Endothelial cell of umbilical vein (primary cell): ENCODE measurements at regions not wholly inside any gene's neighbourhood (a gene's known extent, or its start where the extent isn't known, plus 50 kb on each side); places are given as distances from the start of the nearest gene placed in this dataset.

Experiments used
- BruUV-seq: library from RNA; stranded (reverse); fragments of 400-500 nt; replicated peaks from 2 replicates; lab custom pipeline; 2021; lab: Mats Ljungman, UMichigan
- CTCF ChIA-PET: fragments of 300-600, 350-600 bp; sonication (Branson Sonifier 250); formaldehyde crosslinking; loops from one replicate; lab custom pipeline; 2021; ENCODE audit warnings: antibody characterized with exemption, inconsistent platforms; lab: Charles Lee
- POLR2A ChIA-PET: fragments of 300-600, 350-600 bp; sonication (Branson Sonifier 250); formaldehyde crosslinking; loops from one replicate; lab custom pipeline; 2021; ENCODE audit warnings: antibody characterized with exemption, inconsistent platforms; lab: Charles Lee
- DNase-seq: peaks from one replicate; pipeline ENCODE4 v3.0.0-alpha.2; 2011; ENCODE audit warnings: low read depth, low spot score
- FAIRE-seq: peaks from 2 replicates; lab custom pipeline; 2011; peaks lifted over from hg19 to GRCh38; lab: Jason Lieb, UNC
- H2AFZ ChIP-seq: 2 replicates; pipeline ENCODE4 v1.6.0; 2012; ENCODE audit warnings: low read depth, low read length, control low read depth, inconsistent platforms
- H3K27ac ChIP-seq: 2 replicates; pipeline ENCODE4 v1.5.1; 2011; ENCODE audit warnings: low read depth, mild to moderate bottlenecking, control low read depth, low read length, moderate library complexity; ENCODE audit not compliant: insufficient read depth
- H3K27me3 ChIP-seq, 2 experiments: 2 replicates each; pipeline versions ENCODE4 v1.6.0 to v1.6.1; 2011; ENCODE audit warnings: low read length in 2 of 2, mixed read lengths in 1 of 2; ENCODE audit not compliant: control insufficient read depth in 2 of 2, insufficient read depth in 2 of 2
- H3K36me3 ChIP-seq, 2 experiments: 2 replicates in 1 of 2; 3 replicates in 1 of 2; pipeline ENCODE4 v1.5.1; 2011; ENCODE audit warnings: low read length in 2 of 2, mild to moderate bottlenecking in 1 of 2, moderate library complexity in 1 of 2; ENCODE audit not compliant: control insufficient read depth in 2 of 2, insufficient read depth in 2 of 2; ENCODE audit errors: extremely low read depth in 1 of 2
- H3K4me1 ChIP-seq: 3 replicates; pipeline ENCODE4 v1.5.1; 2011; ENCODE audit warnings: mild to moderate bottlenecking, low read length; ENCODE audit not compliant: control insufficient read depth, insufficient read depth; ENCODE audit errors: extremely low read depth
- H3K4me2 ChIP-seq: 2 replicates; pipeline ENCODE4 v1.6.1; 2011; ENCODE audit warnings: low read length, control low read depth, mixed read lengths; ENCODE audit not compliant: insufficient read depth
- H3K4me3 ChIP-seq, 3 experiments: fragments of 200-600 bp in 1 of 3; sonication (generic), shearing (Covaris generic) in 1 of 3; replicated peaks in 1 of 3; 2 replicates each; pipeline ENCODE4 v1.5.1; 2011 to 2016; ENCODE audit warnings: control low read depth in 3 of 3, low read length in 3 of 3, mild to moderate bottlenecking in 2 of 3, inconsistent platforms in 1 of 3, low read depth in 1 of 3, moderate library complexity in 1 of 3; ENCODE audit not compliant: insufficient read depth in 1 of 3
- H3K79me2 ChIP-seq: 2 replicates; pipeline ENCODE4 v1.6.0; 2012; ENCODE audit warnings: low read length, inconsistent platforms; ENCODE audit not compliant: control insufficient read depth, insufficient read depth
- H3K9ac ChIP-seq: replicated peaks from 2 replicates; pipeline ENCODE3; 2011; ENCODE audit warnings: low read length, control low read depth; ENCODE audit not compliant: insufficient read depth; ENCODE audit errors: extremely low read depth
- H3K9me1 ChIP-seq: replicated peaks from 3 replicates; pipeline ENCODE4 v1.6.0; 2011; ENCODE audit warnings: mild to moderate bottlenecking, low read length; ENCODE audit not compliant: control insufficient read depth, insufficient read depth; ENCODE audit errors: extremely low read depth
- H3K9me3 ChIP-seq: replicated peaks from 2 replicates; pipeline ENCODE4 v1.5.1; 2012; ENCODE audit warnings: low read length, inconsistent platforms; ENCODE audit not compliant: control insufficient read depth, insufficient read depth
- H4K20me1 ChIP-seq: replicated peaks from 2 replicates; pipeline ENCODE3; 2011; ENCODE audit warnings: mild to moderate bottlenecking, low read length; ENCODE audit not compliant: control insufficient read depth, insufficient read depth; ENCODE audit errors: extremely low read depth
- EZH2 ChIP-seq: IDR thresholded peaks from 2 replicates; pipeline ENCODE4 v1.6.1; 2012; ENCODE audit warnings: borderline replicate concordance, low read depth, mild to moderate bottlenecking, moderate library complexity, low read length, inconsistent platforms; ENCODE audit not compliant: severe bottlenecking
- FOS ChIP-seq: IDR thresholded peaks from 2 replicates; pipeline ENCODE4 v1.6.1; 2011; ENCODE audit warnings: mild to moderate bottlenecking, low read length, moderate library complexity, borderline replicate concordance; ENCODE audit not compliant: insufficient read depth
- GATA2 ChIP-seq: IDR thresholded peaks from 2 replicates; pipeline ENCODE4 v1.7.0; 2011; ENCODE audit warnings: low read depth, mild to moderate bottlenecking, moderate library complexity, mixed read lengths, low read length; ENCODE audit not compliant: insufficient read length, insufficient read depth
- JUN ChIP-seq: IDR thresholded peaks from 2 replicates; pipeline ENCODE4 v1.6.1; 2011; ENCODE audit warnings: borderline replicate concordance, low read depth; ENCODE audit not compliant: insufficient read length, insufficient read depth
- MYC ChIP-seq: IDR thresholded peaks from one replicate; pipeline ENCODE4 v1.6.1; 2011; ENCODE audit warnings: mild to moderate bottlenecking, low read depth, low read length
- POLR2A ChIP-seq: IDR thresholded peaks from 2 replicates; pipeline ENCODE4 v1.6.1; 2012; ENCODE audit warnings: low read depth, mild to moderate bottlenecking, control low read depth, low read length
- POLR2AphosphoS5 ChIP-seq: IDR thresholded peaks from 2 replicates; pipeline ENCODE4 v1.6.1; 2012; ENCODE audit warnings: low read depth, mild to moderate bottlenecking, control low read depth, low read length, moderate library complexity; ENCODE audit not compliant: insufficient read depth
- dilution Hi-C: fragments of 300-500 bp; cut with MboI; formaldehyde crosslinking; loops from one replicate; pipeline ENCODE4 v1.15.0; 2019; ENCODE audit warnings: low sequenced_read_pairs; ENCODE audit not compliant: extremely low pct_ligation_motif_present
- intact Hi-C: fragments of 100-400 bp; cut with micrococcal nuclease; formaldehyde crosslinking; loops from one replicate; pipeline ENCODE4 v1.10.0; 2022
- TF ChIP-seq, protein P1 (sequence below), 2 donors: IDR thresholded peaks; 1 replicate in 1 of 2; 2 replicates in 1 of 2; pipeline ENCODE4 v1.5.1; 2011; ENCODE audit warnings: low read length in 2 of 2, mild to moderate bottlenecking in 2 of 2, moderate library complexity in 2 of 2, control low read depth in 1 of 2, inconsistent platforms in 1 of 2, low read depth in 1 of 2; ENCODE audit not compliant: insufficient read depth in 1 of 2; ENCODE audit errors: extremely low read depth in 1 of 2
- TF ChIP-seq, protein P2 (sequence below): IDR thresholded peaks from 2 replicates; pipeline ENCODE4 v1.6.1; 2011; ENCODE audit not compliant: insufficient read depth, insufficient read length

DNA sequence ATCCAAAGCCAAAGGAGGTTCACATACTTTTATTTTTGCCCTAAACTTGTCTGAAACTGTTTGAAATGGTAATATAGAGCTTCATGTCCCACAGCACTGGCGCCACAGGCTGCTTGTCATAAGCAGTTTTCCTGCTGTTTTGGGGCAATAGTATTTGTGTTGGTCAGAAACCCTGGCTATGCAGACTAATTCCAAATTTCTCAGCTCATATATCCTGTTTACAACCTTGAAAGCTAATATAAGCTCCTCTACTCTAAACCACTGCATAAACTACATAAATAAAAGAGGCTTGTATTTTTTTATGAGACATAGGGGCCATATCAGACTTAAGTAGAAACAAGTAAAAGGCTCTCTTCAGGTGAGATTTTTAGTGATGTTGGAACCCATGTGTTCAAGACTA lies 736.8 kb upstream of the ID2 start:
- no peak for TF ChIP-seq POLR2AphosphoS5
- Histone ChIP-seq H3K4me3 (no peak overlapping the region), H3K9ac (no peak overlapping the region), H3K27ac (no peak overlapping the region), H3K9me1 (no peaks in the 10 kb centered on the region), H3K79me2 (no peaks in the 10 kb centered on the region), H3K4me2 (no peak overlapping the region), H3K9me3 (peaks cover 1% of the 10 kb centered on the region), H4K20me1 (no peaks in the 10 kb centered on the region), H2AFZ (no peak overlapping the region), H3K4me1 (no peaks in the 10 kb centered on the region), H3K36me3 (no peaks in the 10 kb centered on the region), H3K27me3 (no peaks in the 10 kb centered on the region)
- dilution Hi-C loops = no loop called here
- DNase-seq (no peak), FAIRE-seq (no peak)
- BruUV-seq = no TSS peak
- CTCF ChIA-PET = no interaction called here
- intact Hi-C loops = no loop called here
- POLR2A ChIA-PET = no interaction called here

DNA sequence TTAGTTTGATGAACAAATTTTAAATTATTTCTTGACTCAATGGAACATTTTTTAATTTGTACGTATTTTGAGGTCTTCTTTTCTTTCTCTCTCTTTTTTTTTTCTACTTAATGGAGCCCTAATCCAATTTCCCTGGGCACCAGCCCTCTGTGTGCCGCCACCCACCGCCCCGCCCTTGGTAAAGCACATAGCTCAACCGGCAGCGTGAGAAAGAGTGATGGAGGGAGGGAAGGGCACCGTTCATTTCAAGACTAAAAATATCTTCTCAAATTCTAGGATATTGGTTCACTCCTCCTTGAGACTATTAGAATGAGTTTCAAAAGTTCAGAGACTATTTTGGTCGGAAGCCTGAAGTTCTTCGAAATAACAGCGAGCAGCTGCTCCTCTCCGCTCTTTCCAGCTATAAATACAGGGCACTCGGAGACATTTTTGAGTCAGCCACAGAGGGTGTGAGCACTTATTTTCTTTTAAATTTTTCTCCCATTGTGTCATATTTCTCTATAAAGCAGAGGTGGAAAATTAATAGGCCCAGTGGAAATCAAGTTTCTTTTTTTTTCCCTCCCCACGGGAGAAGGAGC lies 731.7 kb upstream of the ID2 start:
- H3K27me3 ChIP-seq = no peaks in the 10 kb centered on the region
- H3K9me1 ChIP-seq = no peaks in the 10 kb centered on the region
- peaks cover 3% of the 10 kb centered on the region for H3K9me3 ChIP-seq
- intact Hi-C loops = no loop called here
- no peak overlapping the region for H3K27ac ChIP-seq
- H3K36me3 ChIP-seq = no peaks in the 10 kb centered on the region
- H3K9ac ChIP-seq = no peak overlapping the region
- TF ChIP-seq FOS (no peak), MYC (no peak), POLR2AphosphoS5 (no peak), GATA2 (no peak), EZH2 (no peak), JUN (no peak), POLR2A (no peak)
- TF ChIP-seq, protein P1, sequence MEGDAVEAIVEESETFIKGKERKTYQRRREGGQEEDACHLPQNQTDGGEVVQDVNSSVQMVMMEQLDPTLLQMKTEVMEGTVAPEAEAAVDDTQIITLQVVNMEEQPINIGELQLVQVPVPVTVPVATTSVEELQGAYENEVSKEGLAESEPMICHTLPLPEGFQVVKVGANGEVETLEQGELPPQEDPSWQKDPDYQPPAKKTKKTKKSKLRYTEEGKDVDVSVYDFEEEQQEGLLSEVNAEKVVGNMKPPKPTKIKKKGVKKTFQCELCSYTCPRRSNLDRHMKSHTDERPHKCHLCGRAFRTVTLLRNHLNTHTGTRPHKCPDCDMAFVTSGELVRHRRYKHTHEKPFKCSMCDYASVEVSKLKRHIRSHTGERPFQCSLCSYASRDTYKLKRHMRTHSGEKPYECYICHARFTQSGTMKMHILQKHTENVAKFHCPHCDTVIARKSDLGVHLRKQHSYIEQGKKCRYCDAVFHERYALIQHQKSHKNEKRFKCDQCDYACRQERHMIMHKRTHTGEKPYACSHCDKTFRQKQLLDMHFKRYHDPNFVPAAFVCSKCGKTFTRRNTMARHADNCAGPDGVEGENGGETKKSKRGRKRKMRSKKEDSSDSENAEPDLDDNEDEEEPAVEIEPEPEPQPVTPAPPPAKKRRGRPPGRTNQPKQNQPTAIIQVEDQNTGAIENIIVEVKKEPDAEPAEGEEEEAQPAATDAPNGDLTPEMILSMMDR (IDR thresholded peaks at IDR 0.05; ENCODE audit: extremely low read depth in 1 of 2, insufficient read depth in 1 of 2, low read depth in 1 of 2, low read length in 2 of 2) = no peak
- TF ChIP-seq, protein P2, sequence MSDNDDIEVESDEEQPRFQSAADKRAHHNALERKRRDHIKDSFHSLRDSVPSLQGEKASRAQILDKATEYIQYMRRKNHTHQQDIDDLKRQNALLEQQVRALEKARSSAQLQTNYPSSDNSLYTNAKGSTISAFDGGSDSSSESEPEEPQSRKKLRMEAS = no peak
- H3K4me3 ChIP-seq = no peak overlapping the region
- H2AFZ ChIP-seq = no peak overlapping the region
- H3K4me2 ChIP-seq = no peak overlapping the region
- no TSS peak for BruUV-seq
- DNase-seq (no peak), FAIRE-seq (no peak)
- H4K20me1 ChIP-seq = no peaks in the 10 kb centered on the region
- POLR2A ChIA-PET = no interaction called here
- H3K4me1 ChIP-seq = no peaks in the 10 kb centered on the region
- H3K79me2 ChIP-seq = no peaks in the 10 kb centered on the region
- CTCF ChIA-PET = no interaction called here
- dilution Hi-C loops = no loop called here
